OCI-LY1 (cell line): ENCODE measurements at regions not wholly inside any gene's neighbourhood (a gene's known extent, or its start where the extent isn't known, plus 50 kb on each side); places are given as distances from the start of the nearest gene placed in this dataset.
"Not testable (repeated sequence)": the region's sequence is repeated elsewhere in the genome, so short reads cannot be mapped to it uniquely, and the experiment has no call there.

Experiments
- EZH2 ChIP-seq: fragments of 200-600 bp; sonication (generic), shearing (Covaris generic); IDR thresholded peaks from 2 replicates; pipeline ENCODE4 v1.8.0; 2017; ENCODE audit warnings: borderline replicate concordance, mixed run types, mild to moderate bottlenecking, antibody characterized with exemption, low read length, moderate library complexity, mixed read lengths
- TF ChIP-seq, protein P1 (sequence below): fragments of 200-600 bp; sonication (generic), shearing (Covaris generic); IDR thresholded peaks from 2 replicates; pipeline ENCODE4 v1.5.1; 2017; ENCODE audit warnings: mild to moderate bottlenecking, antibody characterized with exemption, low read length, moderate library complexity, mixed read lengths

DNA sequence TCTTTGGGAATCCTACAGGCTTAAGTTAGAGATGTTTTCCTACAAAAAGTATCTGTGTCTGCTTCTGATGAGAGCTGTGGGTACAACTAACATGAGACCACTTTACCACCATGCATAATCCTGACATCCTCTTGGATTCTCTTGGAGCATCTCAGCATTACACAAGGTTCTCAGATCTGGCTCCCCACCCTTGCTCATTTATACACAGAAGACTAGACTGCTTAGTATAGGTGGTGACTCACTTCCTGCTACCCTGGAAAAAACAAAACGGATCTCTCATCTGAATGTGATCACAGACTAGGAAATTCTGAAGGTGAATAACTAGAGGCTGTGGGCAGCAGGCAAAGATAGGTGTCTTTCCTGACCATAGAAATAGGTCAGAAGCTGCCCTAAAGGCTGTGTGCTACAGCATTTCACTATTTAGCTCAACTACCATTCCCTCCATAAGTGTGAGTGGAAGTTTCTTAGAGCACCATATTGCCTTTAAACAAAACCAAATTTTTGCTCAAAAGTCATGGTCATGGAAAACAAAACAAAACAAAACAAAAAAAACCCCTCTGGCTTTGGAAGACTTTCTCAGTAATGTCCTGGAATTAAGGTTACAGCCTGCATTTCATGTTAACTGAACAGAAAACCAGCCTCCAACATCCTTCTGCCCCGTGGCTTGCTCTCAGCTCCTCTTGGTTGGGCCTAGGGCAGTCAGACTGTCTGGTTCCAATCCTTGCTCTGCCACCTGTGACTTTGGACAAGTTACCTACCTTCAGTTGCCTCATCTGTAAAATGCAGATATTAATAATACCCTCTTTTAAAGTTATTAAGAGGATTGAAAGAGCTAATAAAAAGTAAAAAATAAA lies 75.1 kb upstream of the ZSCAN2 start:
- TF ChIP-seq, protein P1, sequence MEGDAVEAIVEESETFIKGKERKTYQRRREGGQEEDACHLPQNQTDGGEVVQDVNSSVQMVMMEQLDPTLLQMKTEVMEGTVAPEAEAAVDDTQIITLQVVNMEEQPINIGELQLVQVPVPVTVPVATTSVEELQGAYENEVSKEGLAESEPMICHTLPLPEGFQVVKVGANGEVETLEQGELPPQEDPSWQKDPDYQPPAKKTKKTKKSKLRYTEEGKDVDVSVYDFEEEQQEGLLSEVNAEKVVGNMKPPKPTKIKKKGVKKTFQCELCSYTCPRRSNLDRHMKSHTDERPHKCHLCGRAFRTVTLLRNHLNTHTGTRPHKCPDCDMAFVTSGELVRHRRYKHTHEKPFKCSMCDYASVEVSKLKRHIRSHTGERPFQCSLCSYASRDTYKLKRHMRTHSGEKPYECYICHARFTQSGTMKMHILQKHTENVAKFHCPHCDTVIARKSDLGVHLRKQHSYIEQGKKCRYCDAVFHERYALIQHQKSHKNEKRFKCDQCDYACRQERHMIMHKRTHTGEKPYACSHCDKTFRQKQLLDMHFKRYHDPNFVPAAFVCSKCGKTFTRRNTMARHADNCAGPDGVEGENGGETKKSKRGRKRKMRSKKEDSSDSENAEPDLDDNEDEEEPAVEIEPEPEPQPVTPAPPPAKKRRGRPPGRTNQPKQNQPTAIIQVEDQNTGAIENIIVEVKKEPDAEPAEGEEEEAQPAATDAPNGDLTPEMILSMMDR = not testable (repeated sequence)
- not testable (repeated sequence) for TF ChIP-seq EZH2
